ENCODE measurements at regions not wholly inside any gene's neighbourhood (a gene's known extent, or its start where the extent isn't known, plus 50 kb on each side); places are given as distances from the start of the nearest gene placed in this dataset.

GRCh38 chr21:32186804-32187203, 92.0 kb downstream of the MIS18A start:
- TF ChIP-seq CTCF (optimal IDR thresholded peaks at IDR 0.05 in 1 of 3, IDR thresholded peaks at IDR 0.05 in 1 of 3, conservative IDR thresholded peaks at IDR 0.05 in 1 of 3; ENCODE audit: extremely low read depth in 1 of 3, insufficient read depth in 2 of 3, low read length in 3 of 3): no peak
- TF ChIP-seq EZH2 (IDR thresholded peaks at IDR 0.05; ENCODE audit: low read length): no peak

Measured in keratinocyte (primary cell).